ENCODE measurements at regions not wholly inside any gene's neighbourhood (a gene's known extent, or its start where the extent isn't known, plus 50 kb on each side); places are given as distances from the start of the nearest gene placed in this dataset.

GRCh38 chr7:31408140-31408729 is 67.7 kb upstream of the NEUROD6 start:
- TF ChIP-seq CTCF (IDR thresholded peaks at IDR 0.05) (no peak), POLR2AphosphoS5 (IDR thresholded peaks at IDR 0.05; ENCODE audit: low read depth, low read length) (no peak), TCF7L2 (IDR thresholded peaks at IDR 0.05; ENCODE audit: low read depth, low read length) (no peak), REST (IDR thresholded peaks at IDR 0.05; ENCODE audit: insufficient read depth in 1 of 2, low read depth in 2 of 2, low read length in 1 of 2) (no peak), SIN3A (IDR thresholded peaks at IDR 0.05; ENCODE audit: borderline replicate concordance, insufficient read depth, low read depth, low read length) (no peak)

All from Panc1 (cell line).